GM10248 (cell line): ENCODE measurements at regions not wholly inside any gene's neighbourhood (a gene's known extent, or its start where the extent isn't known, plus 50 kb on each side); places are given as distances from the start of the nearest gene placed in this dataset.

Experiments used
- CTCF ChIA-PET: fragments of 300-600 bp; sonication (Branson Sonifier 250); formaldehyde crosslinking; extraction: SDS; loops from one replicate; lab custom pipeline; 2021; ENCODE audit warnings: antibody characterized with exemption; lab: Yijun Ruan, JAX
- POLR2A ChIA-PET: fragments of 350-650 bp; sonication (Branson Sonifier 250); formaldehyde crosslinking; extraction: SDS; loops from one replicate; lab custom pipeline; 2020; ENCODE audit warnings: antibody characterized with exemption; lab: Yijun Ruan, JAX
- DNase-seq: peaks from one replicate; pipeline ENCODE4 v3.0.0; 2012; ENCODE audit errors: extremely low spot score
- CTCF ChIP-seq: IDR thresholded peaks from 2 replicates; pipeline ENCODE4 v1.5.1; 2012; ENCODE audit warnings: mild to moderate bottlenecking, low read depth; ENCODE audit errors: extremely low read depth, missing control alignments, control extremely low read depth

DNA sequence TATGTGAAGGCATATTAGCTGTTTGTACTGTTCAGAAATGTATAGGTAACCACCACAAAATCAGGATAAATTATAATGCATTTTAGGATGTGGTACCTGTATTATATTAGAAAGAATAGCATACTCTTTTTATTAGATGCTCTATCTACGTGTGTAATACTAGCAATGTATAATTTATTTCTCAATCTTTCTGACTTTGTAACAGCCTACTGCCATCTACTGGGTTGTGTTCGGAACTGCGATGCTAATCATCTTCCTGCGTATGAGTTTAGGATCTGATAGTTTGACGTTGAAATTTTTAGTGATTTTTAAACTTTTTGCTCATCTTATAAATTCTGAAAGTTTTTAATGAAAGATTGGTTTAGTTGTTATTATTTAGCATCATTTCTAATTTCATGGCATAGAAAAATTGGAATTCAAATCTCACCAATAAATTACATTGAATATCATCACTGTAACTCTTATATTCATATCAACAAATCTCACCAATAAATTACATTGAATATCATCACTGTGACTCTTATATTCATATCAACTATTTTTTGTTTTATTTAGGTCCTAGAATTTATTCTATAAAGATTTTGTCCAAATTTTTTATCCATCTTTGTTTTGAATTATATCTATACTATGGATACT lies 322.7 kb upstream of the ZNF717 start:
- DNase-seq, result peak; percentile 13
- POLR2A ChIA-PET, result no interaction called here
- TF ChIP-seq CTCF, result peak; percentile 47
- CTCF ChIA-PET, result interaction anchor here (1.9 kb wide), 1 partner anchor 8 kb away, joined by 6 read pairs; no protein-coding TSS in a partner anchor

- DNase-seq, result no peak
- ChIA-PET CTCF (interaction anchor here (0.8 to 1.1 kb wide), 3 partner anchors 16 to 19 kb away, joined by 3 to 4 read pairs (median 3); no protein-coding TSS in a partner anchor), POLR2A (no interaction called here)
- TF ChIP-seq CTCF, result no peak
These were observed 326.5 kb upstream of the ZNF717 start for GRCh38 chr3:76111808-76112207.

DNA sequence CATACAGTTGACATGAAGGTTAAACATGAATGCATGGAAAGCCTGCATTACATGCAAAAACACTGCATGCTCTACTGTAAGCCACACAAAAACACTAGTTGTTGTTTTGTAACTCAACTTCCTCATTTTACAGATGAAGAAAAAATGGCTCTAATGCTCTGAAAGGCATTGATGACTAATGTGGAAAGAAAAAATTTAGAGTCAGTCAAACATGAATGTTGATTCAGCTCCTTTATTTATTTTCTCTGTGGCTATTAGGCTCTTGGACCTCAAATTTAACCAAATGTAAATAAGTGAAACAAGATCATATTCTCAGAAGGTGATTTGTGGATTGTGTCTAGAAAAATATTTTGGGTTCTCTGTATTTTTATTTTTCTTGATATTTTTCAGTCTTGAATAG lies 336.7 kb upstream of the ZNF717 start:
- ChIA-PET CTCF (no interaction called here), POLR2A (no interaction called here)
- no peak for DNase-seq
- no peak for TF ChIP-seq CTCF

- POLR2A ChIA-PET, result no interaction called here
- CTCF ChIA-PET, result interaction anchor here (1.2 kb wide), 1 partner anchor 11 kb away, joined by 3 read pairs; no protein-coding TSS in a partner anchor
- no peak for DNase-seq
- no peak for TF ChIP-seq CTCF
These were observed 344.1 kb upstream of the ZNF717 start for GRCh38 chr3:76129441-76129840.

- DNase-seq, result no peak
- CTCF ChIA-PET, result no interaction called here
- TF ChIP-seq CTCF, result no peak
- POLR2A ChIA-PET, result no interaction called here
These were observed 346.2 kb upstream of the ZNF717 start for GRCh38 chr3:76131396-76132153.

DNA sequence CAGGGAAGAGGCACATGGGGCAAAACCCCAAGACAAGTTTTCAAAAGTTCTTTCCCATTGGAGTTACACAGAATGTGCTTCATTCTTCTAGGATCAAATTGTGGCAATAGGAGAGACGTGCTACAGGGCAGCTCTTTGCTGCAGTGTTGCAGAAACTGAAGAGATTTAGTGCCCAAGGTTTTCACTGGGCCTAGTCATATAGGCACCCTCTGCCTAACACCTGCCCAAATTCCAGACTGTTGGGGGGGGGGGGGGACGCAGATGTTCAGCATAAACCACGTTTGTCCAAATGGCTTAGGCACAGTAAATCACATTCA lies 346.8 kb upstream of the ZNF717 start:
- DNase-seq, result no peak
- POLR2A ChIA-PET, result no interaction called here
- CTCF ChIA-PET, result no interaction called here
- no peak for TF ChIP-seq CTCF
